HCT116 (cell line): ENCODE measurements at regions not wholly inside any gene's neighbourhood (a gene's known extent, or its start where the extent isn't known, plus 50 kb on each side); places are given as distances from the start of the nearest gene placed in this dataset.

Source experiments
- ATAC-seq: fragments of 200-7000 bp; cut with Tn5 transposase; 2 replicates; pipeline ENCODE4 v1.9.1; 2020; ENCODE audit warnings: mild to moderate bottlenecking, moderate library complexity
- BruUV-seq: library from RNA; stranded (reverse); fragments of 400-500 nt; replicated peaks from 2 replicates; lab custom pipeline; 2021; lab: Mats Ljungman, UMichigan
- CTCF ChIA-PET: fragments of 300-600 bp; sonication (Branson Sonifier 250); formaldehyde crosslinking; loops from one replicate; lab custom pipeline; 2021; ENCODE audit warnings: antibody characterized with exemption; lab: Charles Lee
- POLR2A ChIA-PET: fragments of 300-600, 350-600 bp; sonication (Branson Sonifier 250); formaldehyde crosslinking; loops from one replicate; lab custom pipeline; 2021; ENCODE audit warnings: antibody characterized with exemption; lab: Charles Lee
- RAD21 ChIA-PET, 2 experiments: fragments of 300-600 bp; sonication (Branson Sonifier 250); formaldehyde crosslinking; loops; one replicate each; lab custom pipeline; 2023; ENCODE audit warnings: low total read pairs in 2 of 2; ENCODE audit not compliant: uncharacterized antibody in 2 of 2, unreplicated experiment in 2 of 2, low non-redundant PET in 1 of 2; lab: Charles Lee
- DNase-seq: peaks from one replicate; pipeline ENCODE4 v3.0.0-alpha.2; 2010; ENCODE audit warnings: low read depth, low spot score
- H2AFZ ChIP-seq: fragments of 200-600 bp; shearing (Covaris generic), sonication (generic); 2 replicates; pipeline ENCODE4 v1.6.1; 2017; ENCODE audit warnings: low read depth, mixed run types, mixed read lengths, antibody characterized with exemption, low read length; ENCODE audit not compliant: poor library complexity, severe bottlenecking
- H3K27ac ChIP-seq: 2 replicates; pipeline ENCODE4 v1.5.1; 2012; ENCODE audit warnings: low read depth, low read length
- H3K27me3 ChIP-seq: fragments of 200-600 bp; sonication (generic); 2 replicates; pipeline ENCODE4 v1.6.1; 2016; ENCODE audit warnings: mixed run types, low read length, mixed read lengths; ENCODE audit not compliant: insufficient read depth
- H3K36me3 ChIP-seq, 2 experiments: fragments of 200-500 bp in 1 of 2; fragments of 200-600 bp in 1 of 2; sonication (Bioruptor generic) in 1 of 2; sonication (generic) in 1 of 2; 2 replicates each; pipeline versions ENCODE4 v1.5.1 to v1.6.1; 2014 to 2016; ENCODE audit warnings: low read length in 2 of 2, inconsistent platforms in 1 of 2, mixed read lengths in 1 of 2, mixed run types in 1 of 2; ENCODE audit not compliant: insufficient read depth in 2 of 2, control insufficient read depth in 1 of 2
- H3K4me1 ChIP-seq, 2 experiments: fragments of 200-600 bp in 1 of 2; sonication (generic) in 1 of 2; 2 replicates each; pipeline versions ENCODE4 v1.5.1 to v1.6.1; 2012 to 2017; ENCODE audit warnings: low read length in 2 of 2, inconsistent platforms in 1 of 2, mild to moderate bottlenecking in 1 of 2, mixed read lengths in 1 of 2, mixed run types in 1 of 2, moderate library complexity in 1 of 2; ENCODE audit not compliant: insufficient read depth in 2 of 2, control insufficient read depth in 1 of 2
- H3K4me2 ChIP-seq: fragments of 200-600 bp; sonication (generic); 2 replicates; pipeline ENCODE4 v1.6.1; 2017; ENCODE audit warnings: mixed run types, low read length, mixed read lengths
- H3K4me3 ChIP-seq, 2 experiments: fragments of 200-600 bp in 1 of 2; sonication (generic) in 1 of 2; replicated peaks in 1 of 2; 2 replicates each; pipeline ENCODE4 v1.5.1; 2011 to 2016; ENCODE audit warnings: low read length in 2 of 2, control low read depth in 1 of 2, low read depth in 1 of 2, mild to moderate bottlenecking in 1 of 2, mixed read lengths in 1 of 2, mixed run types in 1 of 2
- H3K79me2 ChIP-seq: fragments of 200-600 bp; sonication (generic); 2 replicates; pipeline ENCODE4 v1.6.1; 2017; ENCODE audit warnings: mild to moderate bottlenecking, mixed run types, low read length, moderate library complexity, mixed read lengths; ENCODE audit not compliant: insufficient read depth
- H3K9ac ChIP-seq: fragments of 200-600 bp; sonication (generic); 2 replicates; pipeline ENCODE4 v1.6.1; 2016; ENCODE audit warnings: low read length, mixed read lengths
- H3K9me2 ChIP-seq: fragments of 200-600 bp; sonication (generic), shearing (Covaris generic); 2 replicates; pipeline ENCODE4 v1.6.1; 2017; ENCODE audit warnings: mixed run types, mild to moderate bottlenecking, moderate library complexity; ENCODE audit not compliant: insufficient read depth
- H3K9me3 ChIP-seq, 2 experiments: fragments of 200-500 bp in 1 of 2; fragments of 200-600 bp in 1 of 2; sonication (Bioruptor generic) in 1 of 2; sonication (generic) in 1 of 2; 2 replicates each; pipeline ENCODE4 v1.6.1; 2014 to 2017; ENCODE audit warnings: low read length in 2 of 2, mixed read lengths in 2 of 2, inconsistent platforms in 1 of 2, low read depth in 1 of 2, mild to moderate bottlenecking in 1 of 2, mixed run types in 1 of 2, moderate library complexity in 1 of 2; ENCODE audit not compliant: control insufficient read depth in 1 of 2, insufficient read depth in 1 of 2
- H4K20me1 ChIP-seq: fragments of 200-600 bp; sonication (generic), shearing (Covaris generic); 2 replicates; pipeline ENCODE4 v1.6.1; 2017; ENCODE audit warnings: mixed run types, mild to moderate bottlenecking, moderate library complexity; ENCODE audit not compliant: insufficient read depth
- CBX3 ChIP-seq: IDR thresholded peaks from 2 replicates; pipeline ENCODE4 v1.6.1; 2012; ENCODE audit warnings: low read depth
- CEBPB ChIP-seq: IDR thresholded peaks from 2 replicates; pipeline ENCODE4 v1.6.1; 2012; ENCODE audit warnings: low read depth
- ELF1 ChIP-seq: IDR thresholded peaks from 2 replicates; pipeline ENCODE4 v1.6.1; 2012; ENCODE audit warnings: low read depth, borderline replicate concordance
- EZH2 ChIP-seq: fragments of 200-600 bp; sonication (generic); IDR thresholded peaks from 2 replicates; pipeline ENCODE4 v1.6.1; 2017; ENCODE audit warnings: antibody characterized with exemption, mixed run types
- EZH2phosphoT487 ChIP-seq: fragments of 200-600 bp; IDR thresholded peaks from 2 replicates; pipeline ENCODE4 v1.6.1; 2018; ENCODE audit warnings: antibody characterized with exemption, borderline replicate concordance
- FOSL1 ChIP-seq: IDR thresholded peaks from 2 replicates; pipeline ENCODE4 v1.6.1; 2012; ENCODE audit warnings: low read depth
- JUND ChIP-seq: IDR thresholded peaks from 2 replicates; pipeline ENCODE4 v1.6.1; 2012
- POLR2A ChIP-seq: IDR thresholded peaks from 2 replicates; pipeline ENCODE4 v1.7.0; 2011; ENCODE audit warnings: borderline replicate concordance; ENCODE audit not compliant: insufficient read depth, insufficient read length; ENCODE audit errors: extremely low read depth
- POLR2AphosphoS5 ChIP-seq: IDR thresholded peaks from 2 replicates; pipeline ENCODE4 v1.6.1; 2011; ENCODE audit warnings: mild to moderate bottlenecking, low read depth, low read length, moderate library complexity
- RAD21 ChIP-seq: IDR thresholded peaks from 2 replicates; pipeline ENCODE4 v1.6.1; 2012; ENCODE audit warnings: low read depth, mild to moderate bottlenecking
- SIN3A ChIP-seq: IDR thresholded peaks from 2 replicates; pipeline ENCODE4 v1.6.1; 2012; ENCODE audit warnings: low read depth
- SP1 ChIP-seq: IDR thresholded peaks from 2 replicates; pipeline ENCODE4 v1.6.1; 2012; ENCODE audit warnings: low read depth
- SRF ChIP-seq: IDR thresholded peaks from 2 replicates; pipeline ENCODE4 v1.6.1; 2012; ENCODE audit warnings: low read depth
- TCF7L2 ChIP-seq: IDR thresholded peaks from 2 replicates; pipeline ENCODE4 v1.7.0; 2011; ENCODE audit warnings: borderline replicate concordance, inconsistent platforms; ENCODE audit not compliant: insufficient read depth, insufficient read length; ENCODE audit errors: extremely low read depth
- ZNF274 ChIP-seq: fragments of 200-500 bp; sonication (Bioruptor generic); IDR thresholded peaks from 2 replicates; pipeline ENCODE4 v1.6.1; 2014; ENCODE audit warnings: mild to moderate bottlenecking, low read depth, low read length, inconsistent platforms
- intact Hi-C: fragments of 100-400 bp; cut with micrococcal nuclease; formaldehyde crosslinking; loops from 2 replicates; pipeline ENCODE4 v1.10.0; 2022
- TF ChIP-seq, protein P1 (sequence below): IDR thresholded peaks from 2 replicates; pipeline ENCODE4 v1.6.1; 2012
- TF ChIP-seq, protein P2 (sequence below), 3 experiments: fragments of 200-600 bp in 1 of 3; sonication (generic) in 1 of 3; IDR thresholded peaks in 2 of 3; conservative IDR thresholded peaks in 1 of 3; 2 replicates each; pipeline ENCODE4 v1.5.1; 2012 to 2017; ENCODE audit warnings: low read depth in 2 of 3, low read length in 2 of 3, antibody characterized with exemption in 1 of 3, borderline replicate concordance in 1 of 3, control low read depth in 1 of 3, mild to moderate bottlenecking in 1 of 3, mixed read lengths in 1 of 3, mixed run types in 1 of 3, moderate library complexity in 1 of 3; ENCODE audit not compliant: insufficient read depth in 1 of 3
- TF ChIP-seq, protein P3 (sequence below): IDR thresholded peaks from 2 replicates; pipeline ENCODE4 v1.6.1; 2011; ENCODE audit warnings: mild to moderate bottlenecking, low read length, moderate library complexity; ENCODE audit not compliant: insufficient replicate concordance; ENCODE audit errors: extremely low read depth
- TF ChIP-seq, protein P4 (sequence below): IDR thresholded peaks from 2 replicates; pipeline ENCODE4 v1.6.1; 2012; ENCODE audit warnings: low read depth
- TF ChIP-seq, protein P5 (sequence below): IDR thresholded peaks from 2 replicates; pipeline ENCODE4 v1.6.1; 2012

DNA sequence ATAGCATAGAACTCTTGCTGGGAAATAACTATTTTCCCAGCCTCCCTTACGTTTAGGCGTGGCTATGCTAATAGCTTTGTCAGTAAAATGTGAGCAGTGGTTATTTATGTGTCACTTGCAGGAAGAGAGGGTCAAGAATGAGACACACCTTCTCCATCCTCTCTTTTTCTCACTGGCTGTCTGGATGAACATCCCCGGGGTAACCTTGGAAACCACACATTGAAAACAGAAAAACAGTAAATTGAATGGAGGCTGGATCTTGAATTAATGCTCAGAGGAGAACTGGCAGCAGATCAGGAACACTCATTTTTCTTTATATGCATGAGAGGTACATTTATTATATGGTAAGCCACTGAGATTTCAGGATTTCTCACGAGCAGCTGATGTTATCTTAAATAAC, 127.6 kb downstream of the DNAJB9 start:
- intact Hi-C loops: no loop called here
- no TSS peak for BruUV-seq
- no peak for DNase-seq
- Histone ChIP-seq H3K79me2 (no peaks in the 10 kb centered on the region), H2AFZ (no peak overlapping the region), H3K4me1 (no peaks in the 10 kb centered on the region), H3K27me3 (no peaks in the 10 kb centered on the region), H3K9me3 (no peaks in the 10 kb centered on the region), H3K36me3 (no peaks in the 10 kb centered on the region), H3K9ac (no peak overlapping the region), H4K20me1 (no peaks in the 10 kb centered on the region), H3K4me2 (no peak overlapping the region), H3K9me2 (no peaks in the 10 kb centered on the region), H3K27ac (no peak overlapping the region), H3K4me3 (no peak overlapping the region)
- ChIA-PET CTCF (no interaction called here), RAD21 (no interaction called here), POLR2A (no interaction called here)
- TF ChIP-seq SRF (no peak), CBX3 (no peak), POLR2AphosphoS5 (no peak), JUND (no peak), SP1 (no peak), TCF7L2 (no peak), EZH2 (no peak), CEBPB (no peak), RAD21 (no peak), FOSL1 (no peak), ZNF274 (no peak), SIN3A (no peak), ELF1 (no peak), POLR2A (no peak), EZH2phosphoT487 (no peak)
- TF ChIP-seq, protein P1, sequence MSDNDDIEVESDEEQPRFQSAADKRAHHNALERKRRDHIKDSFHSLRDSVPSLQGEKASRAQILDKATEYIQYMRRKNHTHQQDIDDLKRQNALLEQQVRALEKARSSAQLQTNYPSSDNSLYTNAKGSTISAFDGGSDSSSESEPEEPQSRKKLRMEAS: no peak
- TF ChIP-seq, protein P2, sequence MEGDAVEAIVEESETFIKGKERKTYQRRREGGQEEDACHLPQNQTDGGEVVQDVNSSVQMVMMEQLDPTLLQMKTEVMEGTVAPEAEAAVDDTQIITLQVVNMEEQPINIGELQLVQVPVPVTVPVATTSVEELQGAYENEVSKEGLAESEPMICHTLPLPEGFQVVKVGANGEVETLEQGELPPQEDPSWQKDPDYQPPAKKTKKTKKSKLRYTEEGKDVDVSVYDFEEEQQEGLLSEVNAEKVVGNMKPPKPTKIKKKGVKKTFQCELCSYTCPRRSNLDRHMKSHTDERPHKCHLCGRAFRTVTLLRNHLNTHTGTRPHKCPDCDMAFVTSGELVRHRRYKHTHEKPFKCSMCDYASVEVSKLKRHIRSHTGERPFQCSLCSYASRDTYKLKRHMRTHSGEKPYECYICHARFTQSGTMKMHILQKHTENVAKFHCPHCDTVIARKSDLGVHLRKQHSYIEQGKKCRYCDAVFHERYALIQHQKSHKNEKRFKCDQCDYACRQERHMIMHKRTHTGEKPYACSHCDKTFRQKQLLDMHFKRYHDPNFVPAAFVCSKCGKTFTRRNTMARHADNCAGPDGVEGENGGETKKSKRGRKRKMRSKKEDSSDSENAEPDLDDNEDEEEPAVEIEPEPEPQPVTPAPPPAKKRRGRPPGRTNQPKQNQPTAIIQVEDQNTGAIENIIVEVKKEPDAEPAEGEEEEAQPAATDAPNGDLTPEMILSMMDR (IDR thresholded peaks at IDR 0.05 in 2 of 3, conservative IDR thresholded peaks at IDR 0.05 in 1 of 3; ENCODE audit: borderline replicate concordance in 1 of 3, insufficient read depth in 1 of 3, low read depth in 2 of 3, low read length in 2 of 3): no peak
- TF ChIP-seq, protein P3, sequence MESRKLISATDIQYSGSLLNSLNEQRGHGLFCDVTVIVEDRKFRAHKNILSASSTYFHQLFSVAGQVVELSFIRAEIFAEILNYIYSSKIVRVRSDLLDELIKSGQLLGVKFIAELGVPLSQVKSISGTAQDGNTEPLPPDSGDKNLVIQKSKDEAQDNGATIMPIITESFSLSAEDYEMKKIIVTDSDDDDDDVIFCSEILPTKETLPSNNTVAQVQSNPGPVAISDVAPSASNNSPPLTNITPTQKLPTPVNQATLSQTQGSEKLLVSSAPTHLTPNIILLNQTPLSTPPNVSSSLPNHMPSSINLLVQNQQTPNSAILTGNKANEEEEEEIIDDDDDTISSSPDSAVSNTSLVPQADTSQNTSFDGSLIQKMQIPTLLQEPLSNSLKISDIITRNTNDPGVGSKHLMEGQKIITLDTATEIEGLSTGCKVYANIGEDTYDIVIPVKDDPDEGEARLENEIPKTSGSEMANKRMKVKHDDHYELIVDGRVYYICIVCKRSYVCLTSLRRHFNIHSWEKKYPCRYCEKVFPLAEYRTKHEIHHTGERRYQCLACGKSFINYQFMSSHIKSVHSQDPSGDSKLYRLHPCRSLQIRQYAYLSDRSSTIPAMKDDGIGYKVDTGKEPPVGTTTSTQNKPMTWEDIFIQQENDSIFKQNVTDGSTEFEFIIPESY: no peak
- TF ChIP-seq, protein P4, sequence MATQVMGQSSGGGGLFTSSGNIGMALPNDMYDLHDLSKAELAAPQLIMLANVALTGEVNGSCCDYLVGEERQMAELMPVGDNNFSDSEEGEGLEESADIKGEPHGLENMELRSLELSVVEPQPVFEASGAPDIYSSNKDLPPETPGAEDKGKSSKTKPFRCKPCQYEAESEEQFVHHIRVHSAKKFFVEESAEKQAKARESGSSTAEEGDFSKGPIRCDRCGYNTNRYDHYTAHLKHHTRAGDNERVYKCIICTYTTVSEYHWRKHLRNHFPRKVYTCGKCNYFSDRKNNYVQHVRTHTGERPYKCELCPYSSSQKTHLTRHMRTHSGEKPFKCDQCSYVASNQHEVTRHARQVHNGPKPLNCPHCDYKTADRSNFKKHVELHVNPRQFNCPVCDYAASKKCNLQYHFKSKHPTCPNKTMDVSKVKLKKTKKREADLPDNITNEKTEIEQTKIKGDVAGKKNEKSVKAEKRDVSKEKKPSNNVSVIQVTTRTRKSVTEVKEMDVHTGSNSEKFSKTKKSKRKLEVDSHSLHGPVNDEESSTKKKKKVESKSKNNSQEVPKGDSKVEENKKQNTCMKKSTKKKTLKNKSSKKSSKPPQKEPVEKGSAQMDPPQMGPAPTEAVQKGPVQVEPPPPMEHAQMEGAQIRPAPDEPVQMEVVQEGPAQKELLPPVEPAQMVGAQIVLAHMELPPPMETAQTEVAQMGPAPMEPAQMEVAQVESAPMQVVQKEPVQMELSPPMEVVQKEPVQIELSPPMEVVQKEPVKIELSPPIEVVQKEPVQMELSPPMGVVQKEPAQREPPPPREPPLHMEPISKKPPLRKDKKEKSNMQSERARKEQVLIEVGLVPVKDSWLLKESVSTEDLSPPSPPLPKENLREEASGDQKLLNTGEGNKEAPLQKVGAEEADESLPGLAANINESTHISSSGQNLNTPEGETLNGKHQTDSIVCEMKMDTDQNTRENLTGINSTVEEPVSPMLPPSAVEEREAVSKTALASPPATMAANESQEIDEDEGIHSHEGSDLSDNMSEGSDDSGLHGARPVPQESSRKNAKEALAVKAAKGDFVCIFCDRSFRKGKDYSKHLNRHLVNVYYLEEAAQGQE: no peak
- TF ChIP-seq, protein P5, sequence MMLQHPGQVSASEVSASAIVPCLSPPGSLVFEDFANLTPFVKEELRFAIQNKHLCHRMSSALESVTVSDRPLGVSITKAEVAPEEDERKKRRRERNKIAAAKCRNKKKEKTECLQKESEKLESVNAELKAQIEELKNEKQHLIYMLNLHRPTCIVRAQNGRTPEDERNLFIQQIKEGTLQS: no peak
- ATAC-seq: no peak
